CD4-positive, alpha-beta T cell (primary cell): ENCODE measurements at regions not wholly inside any gene's neighbourhood (a gene's known extent, or its start where the extent isn't known, plus 50 kb on each side); places are given as distances from the start of the nearest gene placed in this dataset.

Source experiments
- ATAC-seq: fragments of 200-7000 bp; cut with Tn5 transposase; one replicate; pipeline ENCODE4 v1.10.0; 2022; ENCODE audit warnings: mild to moderate bottlenecking; ENCODE audit not compliant: poor library complexity
- CTCF ChIA-PET: fragments of 350-600 bp; sonication (Branson Sonifier 250); formaldehyde crosslinking; loops from one replicate; lab custom pipeline; 2021; ENCODE audit warnings: antibody characterized with exemption, inconsistent platforms; lab: Charles Lee
- POLR2A ChIA-PET: fragments of 350-600 bp; sonication (Branson Sonifier 250); formaldehyde crosslinking; loops from one replicate; lab custom pipeline; 2021; ENCODE audit warnings: antibody characterized with exemption, inconsistent platforms; lab: Charles Lee
- DNase-seq, 14 experiments: peaks; one replicate each; pipeline ENCODE4 v3.0.0-alpha.2; 2013 to 2020; ENCODE audit warnings: mixed read lengths in 2 of 14
- H3K27ac ChIP-seq, 2 donors: one replicate each; pipeline versions ENCODE4 v1.5.1 to v1.7.0; 2013; ENCODE audit warnings: low read length in 2 of 2, low read depth in 1 of 2, mild to moderate bottlenecking in 1 of 2
- H3K27me3 ChIP-seq, 2 experiments: 1 replicate in 1 of 2; 2 replicates in 1 of 2; pipeline versions ENCODE4 v1.6.1 to v1.7.0; 2013; ENCODE audit warnings: low read length in 2 of 2, control low read depth in 1 of 2, mild to moderate bottlenecking in 1 of 2, moderate library complexity in 1 of 2; ENCODE audit not compliant: insufficient read depth in 2 of 2, control insufficient read depth in 1 of 2
- H3K36me3 ChIP-seq: one replicate; pipeline ENCODE4 v1.6.1; 2013; ENCODE audit warnings: low read length, control low read depth; ENCODE audit not compliant: insufficient read depth
- H3K4me1 ChIP-seq: one replicate; pipeline ENCODE4 v1.6.1; 2013; ENCODE audit warnings: low read length, control low read depth; ENCODE audit not compliant: insufficient read depth
- H3K4me3 ChIP-seq: one replicate; pipeline ENCODE4 v1.5.1; 2013; ENCODE audit warnings: mild to moderate bottlenecking, low read length, moderate library complexity
- H3K9me3 ChIP-seq, 2 experiments: 1 replicate in 1 of 2; 2 replicates in 1 of 2; pipeline versions ENCODE4 v1.6.1 to v1.7.0; 2013; ENCODE audit warnings: low read length in 2 of 2, mild to moderate bottlenecking in 2 of 2, control low read depth in 1 of 2, moderate library complexity in 1 of 2; ENCODE audit not compliant: control insufficient read depth in 1 of 2, insufficient read depth in 1 of 2
- H3K27ac Mint-ChIP-seq: one replicate; pipeline ENCODE4 v1.8.0; 2020; ENCODE audit warnings: mixed read lengths
- H3K27me3 Mint-ChIP-seq: one replicate; pipeline ENCODE4 v1.8.0; 2021; ENCODE audit warnings: mixed read lengths
- H3K36me3 Mint-ChIP-seq: one replicate; pipeline ENCODE4 v1.8.0; 2021; ENCODE audit warnings: low read depth, mixed read lengths
- H3K4me1 Mint-ChIP-seq: one replicate; pipeline ENCODE4 v1.8.0; 2021; ENCODE audit warnings: low read depth, mixed read lengths
- H3K4me3 Mint-ChIP-seq: one replicate; pipeline ENCODE4 v1.8.0; 2020; ENCODE audit warnings: mild to moderate bottlenecking, mixed read lengths
- H3K9me3 Mint-ChIP-seq: one replicate; pipeline ENCODE4 v1.8.0; 2020; ENCODE audit warnings: mixed read lengths
- intact Hi-C, 2 experiments: fragments of 100-400 bp; cut with DNase I in 1 of 2; cut with micrococcal nuclease in 1 of 2; formaldehyde crosslinking; loops; one replicate each; pipeline versions ENCODE4 v1.15.1 to v1.9.0; 2023 to 2025; cut with DNase I, micrococcal nuclease
- TF ChIP-seq, protein P1 (sequence below): fragments of 200-600 bp; IDR thresholded peaks from one replicate; pipeline ENCODE4 v1.8.0; 2022; ENCODE audit warnings: antibody characterized with exemption, mild to moderate bottlenecking

DNA sequence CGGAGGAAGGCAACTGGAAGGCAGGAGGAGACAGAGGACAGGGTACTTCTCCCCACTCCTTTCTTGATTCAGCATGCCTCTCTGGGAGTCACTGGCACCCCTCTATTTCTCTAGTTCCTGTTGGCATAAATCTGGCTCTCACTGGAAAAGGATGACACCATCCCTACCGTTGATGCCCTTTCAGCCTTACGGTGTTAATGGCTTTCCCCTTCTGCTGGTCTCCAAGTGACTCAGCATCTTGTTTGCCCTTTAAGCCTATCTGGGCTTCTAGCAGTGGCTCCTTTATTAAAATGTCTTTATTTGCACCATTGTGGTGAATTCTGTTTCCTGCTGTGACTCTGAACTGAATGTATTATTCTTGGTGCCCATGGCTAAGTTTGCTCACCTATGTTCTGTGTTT is 227.3 kb upstream of the GLRA1 start:
- Histone ChIP-seq H3K9me3 (no peaks in the 10 kb centered on the region), H3K27ac (no peak overlapping the region), H3K4me3 (no peak overlapping the region), H3K27me3 (no peaks in the 10 kb centered on the region), H3K36me3 (no peaks in the 10 kb centered on the region), H3K4me1 (no peaks in the 10 kb centered on the region)
- H3K4me1 Mint-ChIP-seq: no peaks in the 10 kb centered on the region
- H3K27ac Mint-ChIP-seq: no peak overlapping the region
- CTCF ChIA-PET: no interaction called here
- H3K27me3 Mint-ChIP-seq: no peaks in the 10 kb centered on the region
- intact Hi-C loops: no loop called here
- DNase-seq (no peak), ATAC-seq (no peak)
- POLR2A ChIA-PET: no interaction called here
- H3K36me3 Mint-ChIP-seq: no peaks in the 10 kb centered on the region
- peaks cover 10% of the 10 kb centered on the region for H3K9me3 Mint-ChIP-seq
- TF ChIP-seq, protein P1, sequence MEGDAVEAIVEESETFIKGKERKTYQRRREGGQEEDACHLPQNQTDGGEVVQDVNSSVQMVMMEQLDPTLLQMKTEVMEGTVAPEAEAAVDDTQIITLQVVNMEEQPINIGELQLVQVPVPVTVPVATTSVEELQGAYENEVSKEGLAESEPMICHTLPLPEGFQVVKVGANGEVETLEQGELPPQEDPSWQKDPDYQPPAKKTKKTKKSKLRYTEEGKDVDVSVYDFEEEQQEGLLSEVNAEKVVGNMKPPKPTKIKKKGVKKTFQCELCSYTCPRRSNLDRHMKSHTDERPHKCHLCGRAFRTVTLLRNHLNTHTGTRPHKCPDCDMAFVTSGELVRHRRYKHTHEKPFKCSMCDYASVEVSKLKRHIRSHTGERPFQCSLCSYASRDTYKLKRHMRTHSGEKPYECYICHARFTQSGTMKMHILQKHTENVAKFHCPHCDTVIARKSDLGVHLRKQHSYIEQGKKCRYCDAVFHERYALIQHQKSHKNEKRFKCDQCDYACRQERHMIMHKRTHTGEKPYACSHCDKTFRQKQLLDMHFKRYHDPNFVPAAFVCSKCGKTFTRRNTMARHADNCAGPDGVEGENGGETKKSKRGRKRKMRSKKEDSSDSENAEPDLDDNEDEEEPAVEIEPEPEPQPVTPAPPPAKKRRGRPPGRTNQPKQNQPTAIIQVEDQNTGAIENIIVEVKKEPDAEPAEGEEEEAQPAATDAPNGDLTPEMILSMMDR: no peak
- no peak overlapping the region for H3K4me3 Mint-ChIP-seq

DNA sequence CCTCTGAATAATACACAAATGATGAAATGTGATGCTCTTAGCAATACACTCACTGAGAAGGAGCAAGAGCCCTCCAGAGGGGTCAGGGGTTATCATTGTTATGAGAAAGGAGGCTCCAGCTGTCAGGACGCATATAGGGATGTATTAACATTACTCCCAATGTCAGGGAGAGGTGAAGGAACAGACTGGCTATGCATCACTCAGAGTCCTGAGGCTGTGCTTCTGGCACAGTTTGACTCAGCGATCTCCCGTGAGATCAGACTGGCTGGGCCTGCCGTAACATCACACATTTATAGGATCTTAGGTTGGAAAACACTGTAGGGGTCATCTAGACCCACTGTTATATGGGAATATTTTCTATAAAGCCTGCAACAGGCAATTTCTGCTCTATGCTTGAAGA is 226.5 kb upstream of the GLRA1 start:
- no peak overlapping the region for H3K4me3 Mint-ChIP-seq
- CTCF ChIA-PET: no interaction called here

DNA sequence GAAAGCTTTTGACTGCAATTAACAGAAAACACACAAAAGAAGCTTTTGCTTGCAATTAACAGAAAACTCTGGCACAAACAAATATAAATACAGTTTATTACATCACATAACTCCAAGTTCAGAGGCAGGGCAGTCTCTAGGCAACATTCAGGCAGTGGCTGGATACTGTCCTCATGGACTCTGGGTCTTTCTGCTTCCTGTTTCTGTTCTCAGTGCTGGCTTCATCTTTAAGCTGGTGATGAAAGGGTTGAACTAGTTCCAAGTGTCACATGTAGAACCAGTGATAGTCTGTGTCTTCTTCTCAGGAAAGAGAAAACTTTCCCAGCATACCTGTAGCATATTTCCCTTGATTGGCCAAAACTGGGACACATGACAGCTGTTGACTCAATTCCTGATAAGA is 222.6 kb upstream of the GLRA1 start:
- Mint-ChIP-seq H3K9me3 (no peaks in the 10 kb centered on the region), H3K27ac (no peak overlapping the region), H3K4me1 (no peaks in the 10 kb centered on the region), H3K4me3 (no peak overlapping the region), H3K27me3 (no peaks in the 10 kb centered on the region), H3K36me3 (no peaks in the 10 kb centered on the region)
- intact Hi-C loops: no loop called here
- H3K36me3 ChIP-seq: no peaks in the 10 kb centered on the region
- TF ChIP-seq, protein P1: no peak
- no peaks in the 10 kb centered on the region for H3K27me3 ChIP-seq
- DNase-seq (no peak), ATAC-seq (no peak)
- ChIA-PET POLR2A (no interaction called here), CTCF (no interaction called here)
- H3K27ac ChIP-seq: no peak overlapping the region
- no peak overlapping the region for H3K4me3 ChIP-seq
- H3K4me1 ChIP-seq: no peaks in the 10 kb centered on the region
- H3K9me3 ChIP-seq: no peaks in the 10 kb centered on the region

More for the DNA sequence above, 226.5 kb upstream of the GLRA1 start:
- Mint-ChIP-seq H3K9me3 (peaks cover 5% of the 10 kb centered on the region), H3K27me3 (no peaks in the 10 kb centered on the region), H3K36me3 (no peaks in the 10 kb centered on the region), H3K4me1 (no peaks in the 10 kb centered on the region), H3K27ac (no peak overlapping the region)
- DNase-seq: no peak
- intact Hi-C loops: no loop called here
- no peaks in the 10 kb centered on the region for H3K9me3 ChIP-seq
- POLR2A ChIA-PET: no interaction called here
- H3K27ac ChIP-seq: no peak overlapping the region
- H3K4me1 ChIP-seq: no peaks in the 10 kb centered on the region
- TF ChIP-seq, protein P1: no peak
- no peaks in the 10 kb centered on the region for H3K36me3 ChIP-seq
- no peak for ATAC-seq
- no peak overlapping the region for H3K4me3 ChIP-seq
- no peaks in the 10 kb centered on the region for H3K27me3 ChIP-seq
